NB4 (cell line): ENCODE measurements at regions not wholly inside any gene's neighbourhood (a gene's known extent, or its start where the extent isn't known, plus 50 kb on each side); places are given as distances from the start of the nearest gene placed in this dataset.

Experiments used
- CTCF ChIP-seq: IDR thresholded peaks from one replicate; pipeline ENCODE4 v1.5.1; 2012; ENCODE audit warnings: low read depth, low read length
- MAX ChIP-seq: IDR thresholded peaks from 2 replicates; pipeline ENCODE4 v1.6.1; 2011; ENCODE audit warnings: low read depth, low read length
- MYC ChIP-seq: IDR thresholded peaks from 2 replicates; pipeline ENCODE4 v1.6.1; 2011; ENCODE audit warnings: low read depth, low read length
- POLR2A ChIP-seq: IDR thresholded peaks from 2 replicates; pipeline ENCODE4 v1.6.1; 2011; ENCODE audit warnings: mild to moderate bottlenecking; ENCODE audit not compliant: insufficient read length; ENCODE audit errors: extremely low read depth

DNA sequence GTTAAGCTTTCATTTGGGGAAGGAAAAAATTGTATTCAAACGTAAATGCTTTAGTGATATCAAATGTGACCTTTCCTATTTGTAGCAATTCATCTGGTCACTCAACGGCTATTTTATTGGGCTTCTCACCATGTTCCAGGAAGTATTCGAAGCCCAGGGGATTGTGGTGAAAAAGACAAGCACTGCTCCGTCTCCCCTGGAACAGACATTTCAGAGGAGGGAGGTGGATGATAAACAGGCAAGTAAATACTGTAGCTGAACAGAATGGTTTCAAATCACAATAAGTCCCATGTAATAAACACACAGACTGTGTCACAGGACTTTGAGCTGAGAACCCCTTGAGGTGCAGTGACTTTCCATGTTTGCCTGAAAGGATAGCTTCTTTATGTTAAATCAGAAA is 464.7 kb upstream of the HNRNPA3 start:
- no peak for TF ChIP-seq CTCF
- TF ChIP-seq POLR2A: no peak
- TF ChIP-seq MAX: no peak
- no peak for TF ChIP-seq MYC
